Prostate gland (tissue), 2 donors: ENCODE measurements at regions not wholly inside any gene's neighbourhood (a gene's known extent, or its start where the extent isn't known, plus 50 kb on each side); places are given as distances from the start of the nearest gene placed in this dataset.
A peak's percentile ranks its signal among the peaks of the same experiment; 100 is the strongest.
"Not testable (repeated sequence)": the region's sequence is repeated elsewhere in the genome, so short reads cannot be mapped to it uniquely, and the experiment has no call there.

Experiments
- DNase-seq: peaks from one replicate; pipeline ENCODE4 v3.0.0-alpha.2; 2019; ENCODE audit warnings: low spot score
- H3K27ac ChIP-seq, 2 donors: fragments of 200-600 bp; sonication (generic); 2 replicates each; pipeline ENCODE4 v1.5.1; 2017 to 2019
- H3K27me3 ChIP-seq: fragments of 200-600 bp; sonication (generic); replicated peaks from 2 replicates; pipeline ENCODE4 v1.5.1; 2019; ENCODE audit not compliant: insufficient read depth
- H3K36me3 ChIP-seq, 2 donors: fragments of 200-600 bp; sonication (generic); 1 replicate in 1 of 2; 2 replicates in 1 of 2; pipeline versions ENCODE4 v1.5.1 to v1.8.1; 2017 to 2019
- H3K4me1 ChIP-seq: fragments of 200-600 bp; sonication (generic); replicated peaks from 2 replicates; pipeline ENCODE4 v1.5.1; 2019
- H3K4me3 ChIP-seq, 2 donors: fragments of 200-600 bp; sonication (generic); 2 replicates each; pipeline ENCODE4 v1.5.1; 2017 to 2019
- H3K9me3 ChIP-seq: fragments of 200-600 bp; sonication (generic); 2 replicates; pipeline ENCODE4 v1.5.1; 2017
- CTCF ChIP-seq, 4 experiments: fragments of 200-600 bp in 2 of 4; fragments of 450-650 bp in 2 of 4; sonication (generic) in 2 of 4; IDR thresholded peaks; 1 replicate in 3 of 4; 2 replicates in 1 of 4; pipeline ENCODE4 v1.5.1; 2016 to 2019; ENCODE audit warnings: antibody characterized with exemption in 4 of 4, mild to moderate bottlenecking in 2 of 4, moderate library complexity in 2 of 4
- POLR2A ChIP-seq: fragments of 450-650 bp; IDR thresholded peaks from one replicate; pipeline ENCODE4 v1.6.1; 2016; ENCODE audit warnings: antibody characterized with exemption, mild to moderate bottlenecking
- POLR2AphosphoS5 ChIP-seq: sonication (generic); formaldehyde crosslinking; IDR thresholded peaks from one replicate; pipeline ENCODE4 v1.6.1; 2017; ENCODE audit warnings: antibody characterized with exemption
- WGBS: methylation state at CpG from one replicate; pipeline ENCODE4 v1.1.5; 2018; 5-methylcytosine and 5-hydroxymethylcytosine counted together
- intact Hi-C: fragments of 100-400 bp; cut with DNase I; formaldehyde crosslinking; loops from one replicate; pipeline ENCODE4 v1.14.2; 2022

GRCh38 chr6:27145731-27146455 is 101.6 kb upstream of the PRSS16 start:
- peak; percentile 83 for DNase-seq
- intact Hi-C loops = loop anchor here (10.0 kb wide), 1 partner anchor 1091 kb away; a partner anchor contains a TSS
- H3K9me3 ChIP-seq = no peaks in the 10 kb centered on the region
- H3K4me1 ChIP-seq = no peaks in the 10 kb centered on the region
- H3K27me3 ChIP-seq = no peaks in the 10 kb centered on the region
- WGBS = under 1% methylated on average over 25 of the region's 25 CpGs
- peak overlapping the region; percentile 83 to 88 for H3K27ac ChIP-seq
- peak in 1 of 4 experiments; percentile 2 for TF ChIP-seq CTCF (IDR thresholded peaks at IDR 0.05)
- no peak for TF ChIP-seq POLR2A
- peak; percentile 94 for TF ChIP-seq POLR2AphosphoS5
- peak overlapping the region; percentile 47 to 66 for H3K4me3 ChIP-seq
- no peaks in the 10 kb centered on the region for H3K36me3 ChIP-seq

- not testable (repeated sequence) for H3K27me3 ChIP-seq, DNase-seq, H3K4me1 ChIP-seq, H3K9me3 ChIP-seq, H3K36me3 ChIP-seq
- intact Hi-C loops = loop anchor here (10.0 kb wide), 1 partner anchor 1092 kb away; a partner anchor contains a TSS
- peak overlapping the region; percentile 83 to 88 for H3K27ac ChIP-seq
- WGBS = 9% methylated on average over 23 of the region's 23 CpGs
- peak overlapping the region; percentile 47 to 66 for H3K4me3 ChIP-seq
Measured at GRCh38 chr6:27146456-27146705, 101.1 kb upstream of the PRSS16 start.

- TF ChIP-seq POLR2AphosphoS5 (peak; percentile 100), CTCF (IDR thresholded peaks at IDR 0.05) (no peak), POLR2A (peak; percentile 96)
- H3K9me3 ChIP-seq = no peaks in the 10 kb centered on the region
- H3K27ac ChIP-seq = peak overlapping the region; percentile 88 to 94
- no peaks in the 10 kb centered on the region for H3K27me3 ChIP-seq
- WGBS = 4% methylated on average over 51 of the region's 51 CpGs
- DNase-seq = peak; percentile 93
- H3K36me3 ChIP-seq = no peaks in the 10 kb centered on the region
- no peaks in the 10 kb centered on the region for H3K4me1 ChIP-seq
- intact Hi-C loops = loop anchor here (1.0 to 10.0 kb wide), 2 partner anchors 14 to 1092 kb away; a partner anchor contains a TSS
- H3K4me3 ChIP-seq = peak overlapping the region; percentile 47 to 66
Measured at GRCh38 chr6:27146706-27147505, 100.6 kb upstream of the PRSS16 start.

GRCh38 chr6:27148404-27148795 is 99.1 kb upstream of the PRSS16 start:
- H3K27ac ChIP-seq = no peak overlapping the region
- 89% methylated on average over 2 of the region's 2 CpGs for WGBS
- intact Hi-C loops = loop anchor here (10.0 kb wide), 1 partner anchor 1094 kb away; a partner anchor contains a TSS

More at GRCh38 chr6:27148404-27148795, 99.1 kb upstream of the PRSS16 start:
- Histone ChIP-seq H3K4me3 (no peak overlapping the region), H3K36me3 (no peaks in the 10 kb centered on the region), H3K4me1 (no peaks in the 10 kb centered on the region), H3K9me3 (no peaks in the 10 kb centered on the region), H3K27me3 (no peaks in the 10 kb centered on the region)
- no peak for TF ChIP-seq POLR2A
- no peak for TF ChIP-seq POLR2AphosphoS5
- no peak for TF ChIP-seq CTCF (IDR thresholded peaks at IDR 0.05)
- DNase-seq = no peak
